HEK293 (cell line): ENCODE measurements at regions not wholly inside any gene's neighbourhood (a gene's known extent, or its start where the extent isn't known, plus 50 kb on each side); places are given as distances from the start of the nearest gene placed in this dataset.

Source experiments
- CTCF ChIA-PET: fragments of 350-600 bp; formaldehyde crosslinking; extraction: SDS; loops from one replicate; lab custom pipeline; 2021; ENCODE audit warnings: antibody characterized with exemption; lab: Yijun Ruan, JAX
- POLR2A ChIA-PET: fragments of 300-600 bp; formaldehyde crosslinking; extraction: SDS; loops from one replicate; lab custom pipeline; 2020; ENCODE audit warnings: antibody characterized with exemption, inconsistent platforms; lab: Yijun Ruan, JAX
- H3K27ac ChIP-seq: fragments of 200-500 bp; sonication (Bioruptor generic); 2 replicates; pipeline ENCODE4 v1.5.1; 2014; ENCODE audit warnings: low read depth, low read length, control low read depth, inconsistent platforms; ENCODE audit errors: extremely low read depth
- H3K36me3 ChIP-seq, 2 experiments: fragments of 200-500 bp in 1 of 2; sonication (Bioruptor generic) in 1 of 2; 1 replicate in 1 of 2; 2 replicates in 1 of 2; pipeline ENCODE4 v1.5.1; 2014 to 2017; ENCODE audit warnings: inconsistent platforms in 2 of 2, low read length in 2 of 2; ENCODE audit not compliant: control insufficient read depth in 2 of 2, insufficient read depth in 1 of 2
- H3K4me1 ChIP-seq: fragments of 200-500 bp; sonication (Bioruptor generic); 2 replicates; pipeline ENCODE4 v1.5.1; 2014; ENCODE audit warnings: mild to moderate bottlenecking, low read length, inconsistent platforms; ENCODE audit not compliant: control insufficient read depth, insufficient read depth
- H3K4me3 ChIP-seq: 2 replicates; pipeline ENCODE4 v1.5.1; 2011; ENCODE audit warnings: low read depth, mild to moderate bottlenecking, control low read depth, low read length, moderate library complexity
- H3K9me3 ChIP-seq: fragments of 200-500 bp; sonication (Bioruptor generic); 2 replicates; pipeline ENCODE4 v1.5.1; 2014; ENCODE audit warnings: low read depth, low read length, inconsistent platforms; ENCODE audit not compliant: control insufficient read depth, insufficient read depth
- BCL11A ChIP-seq: fragments of 450-650 bp; formaldehyde crosslinking; IDR thresholded peaks from 2 replicates; pipeline ENCODE4 v1.5.1; 2016; ENCODE audit warnings: low read depth, missing biosample characterization, missing genetic modification characterization
- HOXC10 ChIP-seq: sonication (generic); formaldehyde crosslinking; IDR thresholded peaks from 2 replicates; pipeline ENCODE4 v1.8.1; 2023; ENCODE audit warnings: mild to moderate bottlenecking, missing genetic modification reagents
- HOXD13 ChIP-seq: sonication (generic); formaldehyde crosslinking; IDR thresholded peaks from 2 replicates; pipeline ENCODE4 v1.8.0; 2022; ENCODE audit warnings: missing genetic modification reagents, borderline replicate concordance
- KLF16 ChIP-seq: fragments of 450-650 bp; formaldehyde crosslinking; IDR thresholded peaks from 2 replicates; pipeline ENCODE4 v1.5.1; 2017; ENCODE audit warnings: missing biosample characterization, missing genetic modification characterization
- OVOL3 ChIP-seq: fragments of 450-650 bp; formaldehyde crosslinking; IDR thresholded peaks from 2 replicates; pipeline ENCODE4 v1.5.1; 2016; ENCODE audit warnings: missing biosample characterization, missing genetic modification characterization
- PRDM1 ChIP-seq: fragments of 450-650 bp; formaldehyde crosslinking; IDR thresholded peaks from 2 replicates; pipeline ENCODE4; 2016; ENCODE audit warnings: missing biosample characterization, missing genetic modification characterization
- SP2 ChIP-seq: fragments of 450-650 bp; formaldehyde crosslinking; IDR thresholded peaks from 2 replicates; pipeline ENCODE4 v1.5.1; 2016; ENCODE audit warnings: missing biosample characterization, missing genetic modification characterization
- WT1 ChIP-seq: fragments of 450-650 bp; formaldehyde crosslinking; IDR thresholded peaks from 2 replicates; pipeline ENCODE4 v1.5.1; 2016; ENCODE audit warnings: missing biosample characterization, missing genetic modification characterization
- YY2 ChIP-seq: fragments of 450-650 bp; formaldehyde crosslinking; IDR thresholded peaks from 2 replicates; pipeline ENCODE4 v1.5.1; 2016; ENCODE audit warnings: missing biosample characterization, missing genetic modification characterization
- ZFP3 ChIP-seq: fragments of 450-650 bp; formaldehyde crosslinking; IDR thresholded peaks from 2 replicates; pipeline ENCODE4 v1.5.1; 2016; ENCODE audit warnings: low read depth, missing biosample characterization, missing genetic modification characterization
- ZFP37 ChIP-seq: fragments of 450-650 bp; formaldehyde crosslinking; IDR thresholded peaks from 2 replicates; pipeline ENCODE4 v1.5.1; 2016; ENCODE audit warnings: missing biosample characterization, missing genetic modification characterization
- ZFP69B ChIP-seq: fragments of 450-650 bp; formaldehyde crosslinking; IDR thresholded peaks from 2 replicates; pipeline ENCODE4 v1.5.1; 2016; ENCODE audit warnings: missing biosample characterization, missing genetic modification characterization
- ZNF112 ChIP-seq: fragments of 450-650 bp; formaldehyde crosslinking; IDR thresholded peaks from 2 replicates; pipeline ENCODE4 v1.5.0; 2017; ENCODE audit warnings: missing biosample characterization, missing genetic modification characterization
- ZNF155 ChIP-seq: fragments of 450-650 bp; formaldehyde crosslinking; IDR thresholded peaks from 2 replicates; pipeline ENCODE4 v1.5.1; 2016; ENCODE audit warnings: missing biosample characterization, missing genetic modification characterization
- ZNF16 ChIP-seq: fragments of 450-650 bp; formaldehyde crosslinking; IDR thresholded peaks from 2 replicates; pipeline ENCODE4 v1.5.1; 2016; ENCODE audit warnings: low read depth, missing biosample characterization, missing genetic modification characterization
- ZNF221 ChIP-seq: fragments of 450-650 bp; formaldehyde crosslinking; IDR thresholded peaks from 2 replicates; pipeline ENCODE4 v1.5.1; 2017; ENCODE audit warnings: missing biosample characterization, missing genetic modification characterization, borderline replicate concordance
- ZNF23 ChIP-seq: fragments of 450-650 bp; formaldehyde crosslinking; IDR thresholded peaks from 2 replicates; pipeline ENCODE4 v1.5.1; 2016; ENCODE audit warnings: missing biosample characterization, missing genetic modification characterization, borderline replicate concordance
- ZNF366 ChIP-seq: fragments of 450-650 bp; formaldehyde crosslinking; conservative IDR thresholded peaks from 2 replicates; pipeline ENCODE4 v1.5.1; 2016; ENCODE audit warnings: missing biosample characterization, missing genetic modification characterization
- ZNF416 ChIP-seq: fragments of 450-650 bp; formaldehyde crosslinking; IDR thresholded peaks from 2 replicates; pipeline ENCODE4 v1.5.1; 2016; ENCODE audit warnings: missing biosample characterization, missing genetic modification characterization
- ZNF544 ChIP-seq: fragments of 450-650 bp; formaldehyde crosslinking; IDR thresholded peaks from 2 replicates; pipeline ENCODE4 v1.5.0; 2017; ENCODE audit warnings: missing biosample characterization, missing genetic modification characterization
- ZNF571 ChIP-seq: fragments of 450-650 bp; formaldehyde crosslinking; IDR thresholded peaks from 2 replicates; pipeline ENCODE4 v1.5.0; 2017; ENCODE audit warnings: missing biosample characterization, missing genetic modification characterization
- ZNF600 ChIP-seq: fragments of 450-650 bp; formaldehyde crosslinking; IDR thresholded peaks from 2 replicates; pipeline ENCODE4 v1.5.1; 2016; ENCODE audit warnings: missing biosample characterization, missing genetic modification characterization
- ZNF777 ChIP-seq: fragments of 450-650 bp; formaldehyde crosslinking; IDR thresholded peaks from 2 replicates; pipeline ENCODE4 v1.5.1; 2017; ENCODE audit warnings: missing biosample characterization, missing genetic modification characterization, borderline replicate concordance
- ZNF792 ChIP-seq: fragments of 450-650 bp; formaldehyde crosslinking; IDR thresholded peaks from 2 replicates; pipeline ENCODE4 v1.5.1; 2016; ENCODE audit warnings: missing biosample characterization, missing genetic modification characterization
- ZNF843 ChIP-seq: fragments of 450-650 bp; formaldehyde crosslinking; IDR thresholded peaks from 2 replicates; pipeline ENCODE4 v1.5.1; 2016; ENCODE audit warnings: missing biosample characterization, missing genetic modification characterization
- TF ChIP-seq, protein P1 (sequence below): fragments of 450-650 bp; formaldehyde crosslinking; IDR thresholded peaks from 2 replicates; pipeline ENCODE4 v1.5.1; 2016; ENCODE audit warnings: missing biosample characterization, missing genetic modification characterization, low read depth
- TF ChIP-seq, protein P2 (sequence below): fragments of 450-650 bp; formaldehyde crosslinking; IDR thresholded peaks from 2 replicates; pipeline ENCODE4 v1.5.1; 2017; ENCODE audit warnings: missing biosample characterization, missing genetic modification characterization
- TF ChIP-seq, protein P3 (sequence below): fragments of 450-650 bp; formaldehyde crosslinking; IDR thresholded peaks from 2 replicates; pipeline ENCODE4 v1.5.1; 2016; ENCODE audit warnings: missing biosample characterization, missing genetic modification characterization
- TF ChIP-seq, protein P4 (sequence below): IDR thresholded peaks from 2 replicates; pipeline ENCODE4 v1.6.1; 2011; ENCODE audit warnings: mild to moderate bottlenecking, low read depth, low read length, borderline replicate concordance
- TF ChIP-seq, protein P5 (sequence below): fragments of 450-650 bp; formaldehyde crosslinking; IDR thresholded peaks from 2 replicates; pipeline ENCODE4 v1.5.1; 2017; ENCODE audit warnings: missing biosample characterization, missing genetic modification characterization

DNA sequence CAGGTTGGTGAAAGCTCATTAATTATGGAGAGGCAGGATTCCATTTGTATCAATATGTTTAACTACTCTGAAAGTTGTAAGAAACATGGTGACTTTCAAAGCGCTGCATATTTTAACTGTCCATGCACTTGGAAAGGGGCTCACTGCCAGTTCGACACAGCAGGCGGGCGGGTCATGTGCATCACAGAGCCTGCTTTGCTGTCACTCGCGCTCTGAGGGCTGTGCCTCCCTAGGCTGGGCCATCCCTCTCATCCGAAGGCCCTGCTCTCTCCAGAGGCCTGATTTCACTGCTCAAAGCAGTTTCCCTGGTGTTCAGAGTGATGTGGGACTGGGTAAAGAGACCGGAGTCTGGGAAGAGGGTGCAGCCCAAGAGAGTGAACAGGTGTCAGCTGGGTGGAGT, 422.0 kb upstream of the MON1B start:
- H3K4me1 ChIP-seq = no peaks in the 10 kb centered on the region
- no peak for TF ChIP-seq SP2 (tag by site-specific recombination)
- TF ChIP-seq, protein P1, sequence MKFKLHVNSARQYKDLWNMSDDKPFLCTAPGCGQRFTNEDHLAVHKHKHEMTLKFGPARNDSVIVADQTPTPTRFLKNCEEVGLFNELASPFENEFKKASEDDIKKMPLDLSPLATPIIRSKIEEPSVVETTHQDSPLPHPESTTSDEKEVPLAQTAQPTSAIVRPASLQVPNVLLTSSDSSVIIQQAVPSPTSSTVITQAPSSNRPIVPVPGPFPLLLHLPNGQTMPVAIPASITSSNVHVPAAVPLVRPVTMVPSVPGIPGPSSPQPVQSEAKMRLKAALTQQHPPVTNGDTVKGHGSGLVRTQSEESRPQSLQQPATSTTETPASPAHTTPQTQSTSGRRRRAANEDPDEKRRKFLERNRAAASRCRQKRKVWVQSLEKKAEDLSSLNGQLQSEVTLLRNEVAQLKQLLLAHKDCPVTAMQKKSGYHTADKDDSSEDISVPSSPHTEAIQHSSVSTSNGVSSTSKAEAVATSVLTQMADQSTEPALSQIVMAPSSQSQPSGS (tag by site-specific recombination) = no peak
- no peak for TF ChIP-seq HOXD13 (CRISPR knock-in tag)
- no peak for TF ChIP-seq KLF16 (tag by site-specific recombination)
- TF ChIP-seq ZNF544 (tag by site-specific recombination) = no peak
- TF ChIP-seq, protein P2, sequence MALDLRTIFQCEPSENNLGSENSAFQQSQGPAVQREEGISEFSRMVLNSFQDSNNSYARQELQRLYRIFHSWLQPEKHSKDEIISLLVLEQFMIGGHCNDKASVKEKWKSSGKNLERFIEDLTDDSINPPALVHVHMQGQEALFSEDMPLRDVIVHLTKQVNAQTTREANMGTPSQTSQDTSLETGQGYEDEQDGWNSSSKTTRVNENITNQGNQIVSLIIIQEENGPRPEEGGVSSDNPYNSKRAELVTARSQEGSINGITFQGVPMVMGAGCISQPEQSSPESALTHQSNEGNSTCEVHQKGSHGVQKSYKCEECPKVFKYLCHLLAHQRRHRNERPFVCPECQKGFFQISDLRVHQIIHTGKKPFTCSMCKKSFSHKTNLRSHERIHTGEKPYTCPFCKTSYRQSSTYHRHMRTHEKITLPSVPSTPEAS (tag by site-specific recombination) = no peak
- TF ChIP-seq ZNF366 (tag by site-specific recombination) = no peak
- TF ChIP-seq ZFP69B = no peak
- TF ChIP-seq ZNF777 = no peak
- TF ChIP-seq ZNF23 = no peak
- TF ChIP-seq ZNF571 (tag by site-specific recombination) = no peak
- TF ChIP-seq ZFP3 (tag by site-specific recombination) = no peak
- TF ChIP-seq WT1 (tag by site-specific recombination) = no peak
- no peak for TF ChIP-seq OVOL3
- no peak for TF ChIP-seq ZNF843 (tag by site-specific recombination)
- TF ChIP-seq, protein P3, sequence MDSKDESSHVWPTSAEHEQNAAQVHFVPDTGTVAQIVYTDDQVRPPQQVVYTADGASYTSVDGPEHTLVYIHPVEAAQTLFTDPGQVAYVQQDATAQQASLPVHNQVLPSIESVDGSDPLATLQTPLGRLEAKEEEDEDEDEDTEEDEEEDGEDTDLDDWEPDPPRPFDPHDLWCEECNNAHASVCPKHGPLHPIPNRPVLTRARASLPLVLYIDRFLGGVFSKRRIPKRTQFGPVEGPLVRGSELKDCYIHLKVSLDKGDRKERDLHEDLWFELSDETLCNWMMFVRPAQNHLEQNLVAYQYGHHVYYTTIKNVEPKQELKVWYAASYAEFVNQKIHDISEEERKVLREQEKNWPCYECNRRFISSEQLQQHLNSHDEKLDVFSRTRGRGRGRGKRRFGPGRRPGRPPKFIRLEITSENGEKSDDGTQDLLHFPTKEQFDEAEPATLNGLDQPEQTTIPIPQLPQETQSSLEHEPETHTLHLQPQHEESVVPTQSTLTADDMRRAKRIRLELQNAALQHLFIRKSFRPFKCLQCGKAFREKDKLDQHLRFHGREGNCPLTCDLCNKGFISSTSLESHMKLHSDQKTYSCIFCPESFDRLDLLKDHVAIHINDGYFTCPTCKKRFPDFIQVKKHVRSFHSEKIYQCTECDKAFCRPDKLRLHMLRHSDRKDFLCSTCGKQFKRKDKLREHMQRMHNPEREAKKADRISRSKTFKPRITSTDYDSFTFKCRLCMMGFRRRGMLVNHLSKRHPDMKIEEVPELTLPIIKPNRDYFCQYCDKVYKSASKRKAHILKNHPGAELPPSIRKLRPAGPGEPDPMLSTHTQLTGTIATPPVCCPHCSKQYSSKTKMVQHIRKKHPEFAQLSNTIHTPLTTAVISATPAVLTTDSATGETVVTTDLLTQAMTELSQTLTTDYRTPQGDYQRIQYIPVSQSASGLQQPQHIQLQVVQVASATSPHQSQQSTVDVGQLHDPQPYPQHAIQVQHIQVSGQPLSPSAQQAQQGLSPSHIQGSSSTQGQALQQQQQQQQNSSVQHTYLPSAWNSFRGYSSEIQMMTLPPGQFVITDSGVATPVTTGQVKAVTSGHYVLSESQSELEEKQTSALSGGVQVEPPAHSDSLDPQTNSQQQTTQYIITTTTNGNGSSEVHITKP (tag by site-specific recombination) = no peak
- no peak for TF ChIP-seq YY2 (tag by site-specific recombination)
- H3K9me3 ChIP-seq = no peaks in the 10 kb centered on the region
- no peak overlapping the region for H3K27ac ChIP-seq
- ChIA-PET POLR2A (no interaction called here), CTCF (no interaction called here)
- H3K36me3 ChIP-seq = no peaks in the 10 kb centered on the region
- H3K4me3 ChIP-seq = no peak overlapping the region

DNA sequence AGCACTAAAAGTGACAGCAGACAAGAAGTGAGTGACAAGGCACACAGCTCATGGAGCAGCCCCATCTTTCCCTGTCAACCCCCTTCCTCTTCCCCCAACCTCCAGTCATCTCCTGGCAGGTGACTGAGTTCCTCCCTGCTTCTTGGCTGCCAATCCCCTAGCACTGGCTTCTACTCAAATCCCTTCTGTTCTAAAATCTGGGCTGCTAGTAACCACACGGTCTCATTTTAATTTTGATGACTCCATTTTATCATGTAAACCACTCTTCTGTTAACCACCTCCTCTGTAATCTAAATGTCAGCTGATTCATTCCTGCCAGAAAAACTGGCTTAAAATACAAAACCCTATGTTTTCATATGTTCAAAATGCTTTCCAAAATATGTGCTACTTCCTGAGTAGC, 419.8 kb upstream of the MON1B start:
- Histone ChIP-seq H3K9me3 (no peaks in the 10 kb centered on the region), H3K4me1 (no peaks in the 10 kb centered on the region), H3K36me3 (no peaks in the 10 kb centered on the region), H3K4me3 (no peak overlapping the region), H3K27ac (no peak overlapping the region)
- CTCF ChIA-PET = no interaction called here
- POLR2A ChIA-PET = no interaction called here
- TF ChIP-seq ZNF112 (tag by site-specific recombination) = no peak
- TF ChIP-seq ZNF16 = no peak
- TF ChIP-seq ZNF221 (tag by site-specific recombination) = no peak
- TF ChIP-seq, protein P4, sequence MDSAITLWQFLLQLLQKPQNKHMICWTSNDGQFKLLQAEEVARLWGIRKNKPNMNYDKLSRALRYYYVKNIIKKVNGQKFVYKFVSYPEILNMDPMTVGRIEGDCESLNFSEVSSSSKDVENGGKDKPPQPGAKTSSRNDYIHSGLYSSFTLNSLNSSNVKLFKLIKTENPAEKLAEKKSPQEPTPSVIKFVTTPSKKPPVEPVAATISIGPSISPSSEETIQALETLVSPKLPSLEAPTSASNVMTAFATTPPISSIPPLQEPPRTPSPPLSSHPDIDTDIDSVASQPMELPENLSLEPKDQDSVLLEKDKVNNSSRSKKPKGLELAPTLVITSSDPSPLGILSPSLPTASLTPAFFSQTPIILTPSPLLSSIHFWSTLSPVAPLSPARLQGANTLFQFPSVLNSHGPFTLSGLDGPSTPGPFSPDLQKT = no peak
- no peak for TF ChIP-seq BCL11A (tag by site-specific recombination)
- TF ChIP-seq PRDM1 (tag by site-specific recombination) = no peak
- TF ChIP-seq ZFP37 (tag by site-specific recombination) = no peak
- no peak for TF ChIP-seq ZNF416
- no peak for TF ChIP-seq ZNF792 (tag by site-specific recombination)
- no peak for TF ChIP-seq ZNF600 (tag by site-specific recombination)
- TF ChIP-seq, protein P5, sequence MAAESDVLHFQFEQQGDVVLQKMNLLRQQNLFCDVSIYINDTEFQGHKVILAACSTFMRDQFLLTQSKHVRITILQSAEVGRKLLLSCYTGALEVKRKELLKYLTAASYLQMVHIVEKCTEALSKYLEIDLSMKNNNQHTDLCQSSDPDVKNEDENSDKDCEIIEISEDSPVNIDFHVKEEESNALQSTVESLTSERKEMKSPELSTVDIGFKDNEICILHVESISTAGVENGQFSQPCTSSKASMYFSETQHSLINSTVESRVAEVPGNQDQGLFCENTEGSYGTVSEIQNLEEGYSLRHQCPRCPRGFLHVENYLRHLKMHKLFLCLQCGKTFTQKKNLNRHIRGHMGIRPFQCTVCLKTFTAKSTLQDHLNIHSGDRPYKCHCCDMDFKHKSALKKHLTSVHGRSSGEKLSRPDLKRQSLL (tag by site-specific recombination) = no peak
- TF ChIP-seq HOXC10 (CRISPR knock-in tag) = no peak
- no peak for TF ChIP-seq ZNF155 (tag by site-specific recombination)
